SK-N-SH (cell line): ENCODE measurements at regions not wholly inside any gene's neighbourhood (a gene's known extent, or its start where the extent isn't known, plus 50 kb on each side); places are given as distances from the start of the nearest gene placed in this dataset.

Experiments used
- CTCF ChIA-PET: fragments of 300-600, 350-600 bp; formaldehyde crosslinking; extraction: SDS; loops from one replicate; lab custom pipeline; 2021; lab: Yijun Ruan, JAX
- POLR2A ChIA-PET: fragments of 350-600 bp; sonication (Branson Sonifier 250); formaldehyde crosslinking; extraction: SDS; loops from one replicate; lab custom pipeline; 2020; ENCODE audit warnings: antibody characterized with exemption, inconsistent platforms; lab: Yijun Ruan, JAX
- DNase-seq: peaks from one replicate; pipeline ENCODE4 v3.0.0; 2012
- H2AFZ ChIP-seq: fragments of 200-600 bp; sonication (generic); 2 replicates; pipeline ENCODE4 v1.8.1; 2016; ENCODE audit warnings: antibody characterized with exemption, mild to moderate bottlenecking, low read depth
- H3F3A ChIP-seq: fragments of 200-600 bp; sonication (generic); replicated peaks from 2 replicates; pipeline ENCODE3; 2016; ENCODE audit warnings: antibody characterized with exemption, mild to moderate bottlenecking; ENCODE audit not compliant: insufficient read depth
- H3K27ac ChIP-seq, 2 experiments: fragments of 200-500 bp in 1 of 2; fragments of 200-600 bp in 1 of 2; sonication (Bioruptor generic) in 1 of 2; sonication (generic), shearing (Covaris generic) in 1 of 2; 2 replicates each; pipeline versions ENCODE4 v1.5.1 to v1.6.1; 2014 to 2016; ENCODE audit warnings: low read depth in 2 of 2, inconsistent platforms in 1 of 2, low read length in 1 of 2, mild to moderate bottlenecking in 1 of 2, mixed read lengths in 1 of 2
- H3K27me3 ChIP-seq: fragments of 200-600 bp; sonication (generic), shearing (Covaris generic); 2 replicates; pipeline ENCODE4 v1.6.1; 2016; ENCODE audit warnings: mixed run types; ENCODE audit not compliant: insufficient read depth
- H3K36me3 ChIP-seq, 2 experiments: fragments of 200-500 bp in 1 of 2; fragments of 200-600 bp in 1 of 2; sonication (Bioruptor generic) in 1 of 2; sonication (generic) in 1 of 2; replicated peaks in 1 of 2; 2 replicates each; pipeline versions ENCODE3 to v1.5.1; 2014 to 2016; ENCODE audit warnings: low read length in 1 of 2, mild to moderate bottlenecking in 1 of 2; ENCODE audit not compliant: insufficient read depth in 2 of 2, control insufficient read depth in 1 of 2
- H3K4me1 ChIP-seq, 2 experiments: fragments of 200-500 bp in 1 of 2; fragments of 200-600 bp in 1 of 2; sonication (Bioruptor generic) in 1 of 2; sonication (generic), shearing (Covaris generic) in 1 of 2; 2 replicates each; pipeline versions ENCODE4 v1.5.1 to v1.6.1; 2014 to 2016; ENCODE audit warnings: low read depth in 1 of 2, low read length in 1 of 2, mixed run types in 1 of 2; ENCODE audit not compliant: insufficient read depth in 2 of 2, control insufficient read depth in 1 of 2
- H3K4me2 ChIP-seq: fragments of 200-600 bp; sonication (generic), shearing (Covaris generic); 2 replicates; pipeline ENCODE4 v1.6.1; 2017; ENCODE audit warnings: mixed run types
- H3K4me3 ChIP-seq, 2 experiments: fragments of 200-500 bp in 1 of 2; fragments of 200-600 bp in 1 of 2; sonication (Bioruptor generic) in 1 of 2; sonication (generic), shearing (Covaris generic) in 1 of 2; 2 replicates each; pipeline versions ENCODE4 v1.5.1 to v1.8.1; 2014 to 2016; ENCODE audit warnings: low read depth in 2 of 2, inconsistent platforms in 1 of 2, low read length in 1 of 2, mild to moderate bottlenecking in 1 of 2, mixed read lengths in 1 of 2, moderate library complexity in 1 of 2
- H3K79me2 ChIP-seq: fragments of 200-600 bp; sonication (generic); 2 replicates; pipeline ENCODE4 v1.8.1; 2017; ENCODE audit warnings: mild to moderate bottlenecking; ENCODE audit not compliant: insufficient read depth
- H3K9ac ChIP-seq: fragments of 200-600 bp; sonication (generic); 2 replicates; pipeline ENCODE4 v1.6.1; 2017; ENCODE audit warnings: mixed run types
- H3K9me2 ChIP-seq: fragments of 200-600 bp; sonication (generic); 2 replicates; pipeline ENCODE4 v1.6.1; 2017; ENCODE audit warnings: mixed run types
- H3K9me3 ChIP-seq: fragments of 200-600 bp; sonication (generic); 2 replicates; pipeline ENCODE4 v1.6.1; 2017; ENCODE audit warnings: mixed run types, mild to moderate bottlenecking, moderate library complexity
- H4K20me1 ChIP-seq: fragments of 200-600 bp; sonication (generic); 2 replicates; pipeline ENCODE4 v1.6.1; 2017; ENCODE audit warnings: mild to moderate bottlenecking, mixed run types; ENCODE audit not compliant: insufficient read depth
- ELF1 ChIP-seq: IDR thresholded peaks from 2 replicates; pipeline ENCODE4 v1.4.0; 2012
- EP300 ChIP-seq, 2 experiments: IDR thresholded peaks; 2 replicates each; pipeline versions ENCODE4 v1.4.0 to v1.6.1; 2012; ENCODE audit warnings: borderline replicate concordance in 1 of 2, low read depth in 1 of 2, low read length in 1 of 2
- FOSL2 ChIP-seq: IDR thresholded peaks from 2 replicates; pipeline ENCODE4 v1.4.0; 2012; ENCODE audit warnings: low read depth, mild to moderate bottlenecking, moderate library complexity, borderline replicate concordance
- FOXJ3 ChIP-seq: sonication (generic); formaldehyde crosslinking; IDR thresholded peaks from 2 replicates; pipeline ENCODE4 v1.5.1; 2020; ENCODE audit warnings: mild to moderate bottlenecking, missing genetic modification reagents
- FOXM1 ChIP-seq: IDR thresholded peaks from 2 replicates; pipeline ENCODE4 v1.4.0; 2012; ENCODE audit warnings: low read depth, mild to moderate bottlenecking
- MEF2A ChIP-seq: IDR thresholded peaks from 2 replicates; pipeline ENCODE4 v1.4.0; 2012; ENCODE audit warnings: low read depth, borderline replicate concordance
- MXI1 ChIP-seq: IDR thresholded peaks from 2 replicates; pipeline ENCODE4 v1.6.1; 2012; ENCODE audit warnings: mild to moderate bottlenecking, low read depth, low read length, improper control_type of control experiment
- POLR2AphosphoS5 ChIP-seq: IDR thresholded peaks from 2 replicates; pipeline ENCODE4 v1.6.1; 2012; ENCODE audit warnings: low read depth, low read length
- RAD21 ChIP-seq: IDR thresholded peaks from 2 replicates; pipeline ENCODE4 v1.6.1; 2012; ENCODE audit warnings: mild to moderate bottlenecking, low read length
- RCOR1 ChIP-seq: fragments of 150-350 bp; IDR thresholded peaks from 2 replicates; pipeline ENCODE4 v1.6.1; 2017; ENCODE audit warnings: antibody characterized with exemption, low read length
- REST ChIP-seq: IDR thresholded peaks from 2 replicates; pipeline ENCODE4 v1.6.1; 2012; ENCODE audit warnings: mild to moderate bottlenecking, low read depth, low read length, moderate library complexity
- TCF12 ChIP-seq: IDR thresholded peaks from 2 replicates; pipeline ENCODE4 v1.4.0; 2012
- WGBS: methylation state at CpG from one replicate; pipeline ENCODE4 v1.1.6; 2017; ENCODE audit warnings: low lambda C conversion rate; 5-methylcytosine and 5-hydroxymethylcytosine counted together
- TF ChIP-seq, protein P1 (sequence below): IDR thresholded peaks from 2 replicates; pipeline ENCODE4 v1.4.0; 2012; ENCODE audit warnings: low read depth, borderline replicate concordance
- TF ChIP-seq, protein P2 (sequence below): fragments of 150-350 bp; IDR thresholded peaks from 2 replicates; pipeline ENCODE4 v1.6.1; 2017; ENCODE audit warnings: antibody characterized with exemption, low read length, low read depth, borderline replicate concordance
- TF ChIP-seq, protein P3 (sequence below): IDR thresholded peaks from 2 replicates; pipeline ENCODE4 v1.4.0; 2012; ENCODE audit warnings: low read depth

GRCh38 chr1:212520746-212521145 is 87.8 kb upstream of the ATF3 start:
- H3K4me3 ChIP-seq = no peak overlapping the region
- no peaks in the 10 kb centered on the region for H3K9me2 ChIP-seq
- H3K27me3 ChIP-seq = peaks cover 15% of the 10 kb centered on the region
- H3K36me3 ChIP-seq = no peaks in the 10 kb centered on the region
- H3K9ac ChIP-seq = no peak overlapping the region
- ChIA-PET POLR2A (no interaction called here), CTCF (interaction anchor here (1.5 kb wide), 1 partner anchor 43 kb away, joined by 3 read pairs; no protein-coding TSS in a partner anchor)
- H3K4me1 ChIP-seq = peaks cover 0 to 9% of the 10 kb centered on the region in 2 experiments; a peak in 1 of 4 replicates
- no peak overlapping the region for H3K27ac ChIP-seq
- WGBS = 78% methylated on average over 5 of the region's 5 CpGs
- TF ChIP-seq, protein P1, sequence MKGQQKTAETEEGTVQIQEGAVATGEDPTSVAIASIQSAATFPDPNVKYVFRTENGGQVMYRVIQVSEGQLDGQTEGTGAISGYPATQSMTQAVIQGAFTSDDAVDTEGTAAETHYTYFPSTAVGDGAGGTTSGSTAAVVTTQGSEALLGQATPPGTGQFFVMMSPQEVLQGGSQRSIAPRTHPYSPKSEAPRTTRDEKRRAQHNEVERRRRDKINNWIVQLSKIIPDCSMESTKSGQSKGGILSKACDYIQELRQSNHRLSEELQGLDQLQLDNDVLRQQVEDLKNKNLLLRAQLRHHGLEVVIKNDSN = no peak
- no peak for TF ChIP-seq MXI1
- no peak for TF ChIP-seq RAD21
- no peak for TF ChIP-seq REST
- TF ChIP-seq MEF2A = no peak
- no peak for TF ChIP-seq EP300 (IDR thresholded peaks at IDR 0.05; ENCODE audit: borderline replicate concordance in 1 of 2, low read depth in 1 of 2, low read length in 1 of 2)
- no peak for TF ChIP-seq FOXM1
- H3K4me2 ChIP-seq = no peak overlapping the region
- no peaks in the 10 kb centered on the region for H4K20me1 ChIP-seq
- H2AFZ ChIP-seq = no peak overlapping the region
- no peaks in the 10 kb centered on the region for H3F3A ChIP-seq
- no peak for DNase-seq
- H3K79me2 ChIP-seq = no peaks in the 10 kb centered on the region
- H3K9me3 ChIP-seq = no peaks in the 10 kb centered on the region

GRCh38 chr1:212525479-212526110 is 83.0 kb upstream of the ATF3 start:
- Histone ChIP-seq H3K79me2 (no peaks in the 10 kb centered on the region), H4K20me1 (no peaks in the 10 kb centered on the region), H3K9ac (no peak overlapping the region), H3K27ac (no peak overlapping the region), H3K4me3 (no peak overlapping the region), H3F3A (no peaks in the 10 kb centered on the region), H3K36me3 (no peaks in the 10 kb centered on the region), H3K4me1 (no peaks in the 10 kb centered on the region; a peak in 1 of 4 replicates), H3K4me2 (no peak overlapping the region), H3K9me2 (no peaks in the 10 kb centered on the region), H2AFZ (no peak overlapping the region), H3K9me3 (no peaks in the 10 kb centered on the region), H3K27me3 (peaks cover 15% of the 10 kb centered on the region)
- CTCF ChIA-PET = interaction anchor here (0.8 to 1.8 kb wide), 4 partner anchors 14 to 69 kb away, joined by 3 to 6 read pairs (median 4); no protein-coding TSS in a partner anchor
- no peak for DNase-seq
- TF ChIP-seq ELF1 = no peak
- TF ChIP-seq, protein P2, sequence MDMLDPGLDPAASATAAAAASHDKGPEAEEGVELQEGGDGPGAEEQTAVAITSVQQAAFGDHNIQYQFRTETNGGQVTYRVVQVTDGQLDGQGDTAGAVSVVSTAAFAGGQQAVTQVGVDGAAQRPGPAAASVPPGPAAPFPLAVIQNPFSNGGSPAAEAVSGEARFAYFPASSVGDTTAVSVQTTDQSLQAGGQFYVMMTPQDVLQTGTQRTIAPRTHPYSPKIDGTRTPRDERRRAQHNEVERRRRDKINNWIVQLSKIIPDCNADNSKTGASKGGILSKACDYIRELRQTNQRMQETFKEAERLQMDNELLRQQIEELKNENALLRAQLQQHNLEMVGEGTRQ = no peak
- TF ChIP-seq, protein P3, sequence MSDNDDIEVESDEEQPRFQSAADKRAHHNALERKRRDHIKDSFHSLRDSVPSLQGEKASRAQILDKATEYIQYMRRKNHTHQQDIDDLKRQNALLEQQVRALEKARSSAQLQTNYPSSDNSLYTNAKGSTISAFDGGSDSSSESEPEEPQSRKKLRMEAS = no peak
- TF ChIP-seq POLR2AphosphoS5 = no peak
- no peak for TF ChIP-seq TCF12
- no peak for TF ChIP-seq FOXJ3 (CRISPR knock-in tag)
- 0 out of 2 replicates have a peak, but pooled peaks have one; percentile 7 for TF ChIP-seq FOSL2
- no peak for TF ChIP-seq RCOR1
- POLR2A ChIA-PET = no interaction called here
- WGBS = 78% methylated on average over 7 of the region's 7 CpGs
